SKM-1 treated with dmso at 0.1 percent for 144 hours (cell line): ENCODE measurements at regions not wholly inside any gene's neighbourhood (a gene's known extent, or its start where the extent isn't known, plus 50 kb on each side); places are given as distances from the start of the nearest gene placed in this dataset.

Source experiments
- DNase-seq: peaks from one replicate; lab custom pipeline; 2025; ENCODE audit not compliant: unreplicated experiment; lab: John Stamatoyannopoulos, UW

DNA sequence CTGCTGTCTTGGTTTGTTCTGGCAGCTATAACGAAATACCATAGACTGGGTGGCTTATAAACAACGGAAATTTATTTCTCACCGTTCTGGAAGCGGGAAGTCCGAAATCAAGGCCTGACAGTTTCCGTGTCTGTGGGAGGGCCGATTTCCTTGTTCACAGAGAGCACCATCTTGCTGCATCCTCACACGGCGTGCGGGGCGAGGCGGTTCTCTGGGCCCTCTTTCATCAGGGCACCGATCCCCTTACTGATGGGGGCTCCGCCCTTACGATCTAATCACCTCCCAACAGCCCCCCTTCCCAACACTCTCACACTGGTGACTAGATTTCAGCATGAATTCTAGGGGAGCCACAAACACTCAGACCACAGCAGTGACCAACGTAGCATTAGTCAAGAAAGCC is 578.3 kb upstream of the FAT1 start:
- no peak for DNase-seq

DNA sequence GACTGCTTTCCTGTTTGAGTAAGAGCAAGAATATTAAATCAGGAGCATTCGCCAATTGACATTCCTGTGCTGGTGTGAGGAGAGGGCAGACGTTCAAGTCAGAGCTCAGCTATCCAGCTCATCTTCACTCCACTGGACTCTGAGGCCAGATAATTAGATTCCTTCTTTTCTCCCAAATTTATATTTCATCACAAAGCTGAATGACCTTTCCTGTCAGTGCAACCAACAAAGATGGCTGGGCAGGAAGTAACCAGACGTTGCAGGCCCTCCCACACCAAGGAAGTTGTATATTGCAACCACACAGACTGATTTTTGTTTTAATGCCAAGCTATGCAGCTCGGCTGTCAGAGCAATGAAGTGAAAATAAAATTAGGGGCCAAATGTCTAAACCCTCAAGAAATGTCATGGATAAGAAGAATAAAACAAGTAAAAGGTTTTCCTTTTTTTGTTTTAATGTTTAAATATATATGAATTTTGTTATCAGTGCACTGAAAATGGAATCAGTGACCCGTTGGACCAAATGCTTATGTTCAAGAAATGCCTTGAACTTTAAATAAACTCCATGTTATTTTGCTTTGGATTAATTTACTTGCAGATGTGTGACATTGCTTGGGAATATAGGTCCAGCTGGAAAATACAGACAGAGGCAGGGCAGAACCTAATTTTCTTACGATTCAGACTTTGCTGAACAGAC is 578.9 kb upstream of the FAT1 start:
- DNase-seq: no peak

DNA sequence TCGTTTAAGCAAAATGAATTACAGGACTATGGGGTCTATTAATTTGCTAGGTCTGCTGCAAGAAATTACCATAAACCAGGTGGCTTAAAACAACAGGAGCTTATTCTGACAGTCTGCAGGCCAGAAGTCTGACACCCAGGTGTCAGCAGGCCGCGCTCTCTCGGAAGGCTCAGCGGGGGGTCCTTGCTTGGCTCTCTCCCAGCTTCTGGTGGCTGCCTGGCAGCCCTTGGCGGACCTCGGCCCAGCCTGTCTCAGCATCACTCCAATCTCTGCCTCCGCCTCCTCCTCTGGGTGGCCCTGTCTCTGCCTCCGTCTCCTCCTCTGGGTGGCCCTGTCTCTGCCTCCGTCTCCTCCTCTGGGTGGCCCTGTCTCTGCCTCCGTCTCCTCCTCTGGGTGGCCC is 580.5 kb upstream of the FAT1 start:
- no peak for DNase-seq

DNA sequence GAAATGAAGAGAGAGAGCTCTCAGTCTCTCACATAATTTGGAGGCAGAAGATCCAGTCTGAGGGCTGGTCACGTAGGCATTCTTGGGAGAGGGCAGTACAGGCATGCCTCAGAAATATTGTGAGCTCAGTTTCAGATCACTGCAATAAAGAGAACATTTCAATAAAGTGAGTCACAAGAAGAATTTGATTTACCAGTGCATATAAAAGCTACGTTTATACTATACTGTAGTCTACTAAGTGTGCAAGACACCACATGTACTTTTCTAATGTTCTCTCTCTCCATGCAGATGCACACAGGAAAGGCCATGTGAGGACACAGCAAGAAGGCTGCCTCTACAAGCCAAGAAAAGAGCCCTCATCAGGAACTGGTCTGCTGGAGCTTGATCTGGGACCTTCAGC is 583.5 kb upstream of the FAT1 start:
- DNase-seq: no peak

DNA sequence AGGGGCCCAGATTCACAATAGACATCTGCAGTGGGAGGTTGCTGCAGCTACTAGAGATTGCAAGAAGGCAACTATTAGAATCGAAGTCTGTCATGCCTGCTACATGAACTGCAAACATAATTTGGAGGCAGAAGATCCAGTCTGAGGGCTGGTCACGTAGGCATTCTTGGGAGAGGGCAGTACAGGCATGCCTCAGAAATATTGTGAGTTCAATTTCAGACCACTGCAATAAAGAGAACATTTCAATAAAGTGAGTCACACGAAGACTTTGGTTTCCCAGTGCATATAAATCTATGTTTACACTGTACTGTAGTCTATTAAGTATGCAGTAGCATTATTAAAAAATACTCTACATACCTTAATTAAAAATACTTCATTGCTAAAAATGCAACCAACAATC is 585.8 kb upstream of the FAT1 start:
- no peak for DNase-seq

DNA sequence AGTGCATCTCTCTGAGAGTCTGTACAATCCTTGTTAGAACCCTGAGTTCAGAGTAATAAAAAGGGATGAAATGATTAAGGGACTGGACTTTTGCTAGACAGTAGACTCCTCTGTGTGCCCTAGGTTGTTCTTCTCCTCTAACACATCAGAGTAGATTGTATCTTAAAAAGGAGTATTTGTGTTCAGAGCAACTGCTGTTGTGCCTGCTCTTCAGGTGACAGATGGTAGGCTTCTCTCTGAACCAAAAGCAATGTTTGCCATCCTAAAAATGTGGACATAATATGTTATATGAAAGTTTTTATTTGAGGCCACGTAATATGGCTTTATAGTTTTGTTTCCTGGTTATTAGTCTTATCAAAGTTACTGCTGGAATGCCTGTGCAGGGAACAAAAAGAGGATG is 588.6 kb upstream of the FAT1 start:
- DNase-seq: no peak

DNA sequence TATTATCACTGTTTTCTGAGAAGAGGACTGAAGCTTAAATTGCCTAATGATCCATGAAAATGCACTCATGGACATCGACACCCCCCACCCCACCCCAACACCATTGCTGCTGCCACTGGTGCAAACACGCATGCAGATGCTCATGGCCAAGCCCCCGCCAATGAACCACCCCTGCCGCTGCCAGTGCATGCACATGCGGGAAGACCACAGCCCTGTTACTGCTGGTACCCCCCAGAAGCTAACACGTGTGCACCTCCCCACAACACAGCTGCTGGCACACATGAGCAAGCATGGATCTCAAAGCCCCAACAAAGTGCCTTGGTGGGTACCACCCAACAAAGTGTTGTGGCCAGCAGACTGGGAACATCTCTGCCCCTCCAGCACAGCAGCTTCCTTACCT is 594.1 kb upstream of the FAT1 start:
- DNase-seq: no peak

DNA sequence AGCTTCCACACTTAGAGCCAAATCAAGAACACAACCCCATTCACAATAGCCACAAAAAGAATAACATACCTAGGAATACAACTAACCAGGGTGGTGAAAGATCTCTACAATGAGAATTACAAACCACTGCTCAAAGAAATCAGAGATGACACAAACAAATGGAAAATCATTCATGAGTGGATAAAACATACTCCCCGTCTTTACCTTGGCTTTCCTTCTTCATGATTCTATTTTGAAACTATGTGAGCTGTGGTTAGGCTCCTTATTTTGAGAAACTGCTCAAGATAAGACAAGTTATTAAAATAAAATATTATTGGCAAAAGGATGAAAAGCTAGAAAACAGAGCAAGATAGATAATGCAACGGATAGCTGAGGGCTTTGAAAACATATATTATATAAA is 598.1 kb upstream of the FAT1 start:
- DNase-seq: no peak

DNA sequence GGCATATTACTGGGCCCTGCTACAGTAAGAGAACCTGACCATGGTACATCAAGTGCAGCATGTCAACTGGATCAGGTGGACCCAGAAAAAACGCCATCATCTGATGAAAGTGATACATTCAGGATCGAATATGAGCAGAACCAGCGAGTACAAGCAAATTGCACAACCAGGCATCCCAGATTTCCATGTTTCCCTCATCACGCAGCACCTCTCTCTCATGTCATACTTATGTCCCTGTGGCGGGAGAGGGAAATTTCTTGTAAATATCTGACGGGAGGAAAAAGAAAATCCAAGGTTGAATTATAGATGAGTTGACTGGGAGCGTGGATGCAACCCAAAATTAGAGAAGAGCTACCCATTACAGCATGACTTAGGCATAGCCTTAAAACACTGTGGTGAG is 608.5 kb upstream of the FAT1 start:
- no peak for DNase-seq

DNA sequence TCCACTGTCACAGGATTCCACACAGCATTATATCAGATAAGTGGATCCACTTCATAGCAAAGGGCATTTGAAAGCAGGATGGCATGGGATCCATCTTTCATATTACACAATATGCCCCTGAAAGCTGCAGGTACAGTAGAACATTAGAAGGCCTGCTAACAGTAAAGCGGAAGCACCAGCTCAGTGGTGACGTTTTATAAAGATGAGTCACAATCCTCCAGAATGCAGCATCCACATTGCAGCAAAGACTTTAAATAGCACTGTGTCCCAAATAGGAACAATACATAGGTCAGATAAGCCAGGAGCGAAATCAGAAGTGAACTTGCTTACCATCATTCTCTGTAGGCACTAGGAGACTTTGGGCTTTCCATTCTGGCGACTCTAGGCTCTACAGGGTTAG is 609.5 kb upstream of the FAT1 start:
- no peak for DNase-seq

DNA sequence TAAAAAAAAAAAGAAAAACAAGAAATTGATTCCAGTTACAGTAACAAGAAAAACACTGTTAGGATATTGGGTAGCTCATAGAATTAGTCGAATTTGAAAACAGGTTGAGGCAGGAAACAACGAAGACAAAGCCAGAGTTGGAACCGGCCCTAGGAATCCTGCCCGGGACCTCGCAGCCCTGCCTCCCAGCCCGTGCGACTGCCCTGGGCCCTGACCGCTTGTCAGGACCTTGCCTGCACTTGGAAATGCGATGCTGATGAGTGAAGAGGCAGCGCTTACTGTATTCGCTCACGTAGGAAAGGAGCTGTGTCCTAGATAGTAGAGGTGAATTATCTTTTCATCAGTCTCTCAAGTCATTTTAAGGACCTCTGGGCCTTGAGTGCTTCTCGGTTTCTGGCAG is 611.7 kb upstream of the FAT1 start:
- no peak for DNase-seq

DNA sequence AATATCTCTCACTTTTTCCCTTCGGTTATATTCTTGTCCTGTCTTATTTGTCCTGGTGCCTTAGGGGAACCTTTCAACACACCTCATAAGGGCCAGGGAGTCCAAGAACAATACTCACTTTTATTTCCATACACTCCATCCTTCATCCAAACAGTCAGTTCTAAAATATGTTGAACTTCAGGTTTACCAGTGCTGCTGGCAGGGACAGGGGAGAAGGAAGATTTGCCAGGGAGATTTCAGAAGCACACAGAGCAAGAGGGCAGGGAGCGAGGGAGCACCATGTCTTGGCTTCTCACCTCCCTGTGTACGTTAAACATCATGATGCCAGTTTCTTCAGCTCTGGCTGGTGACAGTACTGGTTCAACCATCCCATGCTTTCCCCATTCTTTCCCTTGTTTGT is 631.1 kb upstream of the FAT1 start:
- no peak for DNase-seq

DNA sequence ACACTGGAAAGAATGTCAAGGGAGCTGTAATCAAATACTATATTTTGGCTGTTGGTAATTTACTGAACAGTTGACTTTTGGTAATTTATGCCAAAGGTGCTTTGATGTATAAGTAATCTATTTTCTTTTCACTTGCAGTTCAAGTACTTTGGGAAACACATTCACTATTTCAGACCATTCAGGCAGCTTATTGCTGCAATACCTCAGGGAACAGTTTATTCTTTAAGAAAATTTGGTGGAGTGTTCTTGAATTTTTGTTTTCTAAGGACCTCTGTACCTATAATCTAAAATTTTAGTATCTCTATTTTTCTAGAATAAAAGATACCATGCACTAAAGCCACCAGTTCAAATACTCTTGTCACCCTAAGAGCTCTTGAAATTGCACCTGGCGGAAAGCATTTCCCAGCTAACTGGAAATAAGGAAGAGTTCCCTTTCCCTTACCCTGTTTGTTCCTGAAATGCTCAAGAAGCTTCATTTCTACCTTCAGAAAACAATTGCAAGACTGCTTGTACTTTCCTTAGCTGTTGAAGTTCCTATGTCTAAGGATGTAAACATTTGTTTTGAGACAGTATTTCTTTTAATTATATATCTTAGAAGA is 633.5 kb upstream of the FAT1 start:
- DNase-seq: no peak

DNA sequence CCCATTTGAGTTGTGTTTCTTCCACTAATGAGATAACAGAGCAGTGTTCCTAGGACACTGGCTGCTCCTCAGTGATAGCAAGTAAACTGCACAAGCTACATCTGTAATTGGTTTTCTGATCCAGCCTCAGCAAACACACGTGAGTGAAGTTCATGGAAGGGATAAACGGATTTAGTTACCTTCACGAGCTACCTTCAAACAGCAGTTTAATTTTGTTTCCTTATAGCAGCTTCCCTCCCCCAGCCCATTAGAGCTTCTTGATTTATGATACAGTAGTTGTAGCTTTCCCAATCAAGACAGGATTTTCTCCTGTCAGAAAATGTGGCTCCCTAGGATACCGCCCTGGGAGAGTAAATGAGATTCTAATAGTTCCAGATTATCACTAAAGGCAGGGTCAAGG is 634.2 kb upstream of the FAT1 start:
- no peak for DNase-seq

DNA sequence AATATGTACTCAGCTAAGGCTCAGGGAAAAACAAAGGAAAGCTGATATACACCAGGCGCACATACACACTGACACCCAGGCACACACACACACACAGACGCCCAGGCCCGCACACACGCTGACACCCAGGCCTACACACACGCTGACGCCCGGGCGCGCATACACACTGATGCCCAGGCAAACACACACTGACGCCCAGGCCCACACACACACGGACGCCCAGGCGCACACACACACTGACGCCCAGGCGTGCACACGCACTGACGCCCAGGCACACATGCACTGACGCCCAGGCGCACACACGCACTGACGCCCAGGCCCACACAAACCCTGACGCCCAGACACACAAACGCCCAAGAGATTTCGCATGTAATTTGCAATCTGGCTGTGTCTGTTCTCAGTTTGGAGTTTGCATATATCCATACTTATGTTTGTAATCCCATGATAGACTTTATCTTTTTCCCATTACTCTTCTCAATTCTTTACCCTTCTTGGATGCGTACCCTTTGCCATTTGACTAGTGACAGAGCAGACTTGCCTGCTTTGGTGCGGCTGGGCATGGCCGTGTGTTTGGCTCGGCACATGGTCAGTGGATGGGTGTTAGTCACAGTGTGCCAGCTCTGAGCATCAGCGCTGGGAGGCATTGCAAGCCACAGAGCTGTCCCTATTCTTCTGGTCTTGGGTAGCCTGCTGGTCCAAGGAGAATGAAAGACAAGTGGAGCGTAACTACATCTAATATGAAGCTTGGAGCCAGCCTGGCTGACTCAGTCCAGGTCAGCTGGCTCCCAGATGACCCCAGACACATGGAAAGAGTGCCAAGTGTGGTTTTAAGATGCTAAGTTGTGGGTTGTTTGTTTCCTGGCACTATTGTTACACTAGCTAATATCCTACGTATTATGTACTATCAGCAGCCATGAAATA is 632.4 kb upstream of the ZFP42 start:
- DNase-seq: no peak

DNA sequence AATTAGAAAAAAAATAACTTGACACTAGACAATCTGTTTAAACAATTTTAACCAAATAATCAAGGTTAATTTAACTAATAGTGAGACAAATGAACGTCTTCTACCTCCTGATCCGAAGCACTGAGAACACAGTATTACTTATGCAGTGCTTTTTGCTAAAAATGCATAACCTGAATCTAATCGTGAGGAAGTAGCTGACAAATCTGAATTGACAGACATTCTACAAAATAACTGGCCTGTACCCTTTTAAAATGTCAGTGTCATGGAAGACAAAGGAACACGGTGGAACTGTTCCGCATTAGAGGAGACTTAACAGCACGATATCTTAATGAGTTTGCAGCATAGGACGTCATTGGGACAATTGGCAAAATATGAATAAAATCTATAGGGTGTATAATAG is 631.2 kb upstream of the ZFP42 start:
- DNase-seq: no peak

DNA sequence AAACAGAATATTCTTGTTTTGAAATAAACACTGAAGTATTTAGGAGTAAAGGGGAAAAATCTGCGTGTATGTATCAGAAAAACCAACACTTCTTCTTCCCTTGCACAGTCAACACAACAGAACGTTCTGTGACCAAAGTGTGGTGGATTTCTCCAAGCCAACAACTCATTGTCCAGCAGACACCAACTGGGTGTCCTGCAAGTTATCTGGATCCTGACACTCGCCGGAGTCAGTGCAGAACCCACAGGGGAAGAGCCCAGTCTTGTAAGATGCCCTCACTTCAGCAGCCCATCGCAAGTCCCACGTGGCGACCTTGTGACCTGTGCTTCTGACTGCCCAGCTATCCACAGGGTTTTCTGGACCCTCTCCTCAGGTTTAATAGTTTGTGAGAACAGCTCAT is 630.7 kb upstream of the ZFP42 start:
- no peak for DNase-seq

DNA sequence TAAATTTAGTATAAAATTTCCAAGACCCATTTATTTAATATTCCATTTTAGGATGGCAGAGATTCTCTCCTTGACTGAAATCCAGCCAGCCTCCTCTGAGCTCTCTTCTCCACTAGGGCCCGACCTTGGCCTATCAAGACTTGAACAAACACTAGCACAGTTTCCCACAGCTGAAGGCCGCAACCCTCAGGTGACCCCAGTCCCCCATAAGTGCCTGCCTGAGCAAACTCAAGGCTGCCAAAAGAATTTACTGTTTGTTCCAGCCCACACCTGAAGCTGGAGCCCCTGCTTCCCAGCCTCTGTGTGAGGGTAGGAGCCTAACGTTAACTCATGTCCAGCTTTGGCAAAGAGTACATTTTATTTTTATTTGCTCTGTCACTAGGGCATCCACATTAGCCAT is 629.0 kb upstream of the ZFP42 start:
- no peak for DNase-seq

DNA sequence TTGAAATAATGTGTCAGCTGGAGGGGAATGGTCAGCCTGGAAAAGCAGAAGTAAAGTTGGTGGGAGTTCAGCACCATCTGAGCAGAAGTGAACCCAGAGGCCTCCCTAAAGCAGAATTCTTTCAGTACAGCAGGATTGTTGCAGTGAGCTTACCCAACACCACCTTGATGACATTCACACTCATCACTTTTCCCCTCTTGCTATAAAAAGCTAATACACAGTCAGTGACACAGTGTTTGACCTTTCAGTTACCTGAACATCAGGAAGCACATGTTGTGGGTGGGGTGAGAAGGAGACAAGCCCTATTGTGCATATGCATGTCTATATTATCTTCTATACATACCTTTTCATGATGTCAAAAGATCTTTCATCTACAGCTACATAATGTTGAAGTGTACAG is 624.7 kb upstream of the ZFP42 start:
- DNase-seq: peak; percentile 75

DNA sequence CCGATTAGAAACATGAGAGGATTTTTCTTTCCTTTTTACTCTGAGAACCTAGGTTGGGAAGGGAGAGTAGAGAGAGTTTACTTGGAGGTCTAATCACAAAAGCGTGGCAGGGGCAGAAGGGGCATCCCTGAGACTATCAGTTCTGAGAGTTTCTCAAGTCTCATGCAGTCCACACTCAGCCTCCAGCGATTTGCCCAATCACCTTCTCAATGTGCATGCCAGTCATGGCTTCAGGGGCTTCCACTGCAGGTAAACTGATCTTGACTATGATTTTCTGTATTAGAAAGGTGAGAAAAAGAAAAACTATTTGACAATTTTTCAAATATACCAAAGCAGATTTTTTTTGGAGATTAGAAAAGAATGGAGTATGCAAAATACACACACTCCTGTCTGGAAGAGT is 617.1 kb upstream of the ZFP42 start:
- no peak for DNase-seq

DNA sequence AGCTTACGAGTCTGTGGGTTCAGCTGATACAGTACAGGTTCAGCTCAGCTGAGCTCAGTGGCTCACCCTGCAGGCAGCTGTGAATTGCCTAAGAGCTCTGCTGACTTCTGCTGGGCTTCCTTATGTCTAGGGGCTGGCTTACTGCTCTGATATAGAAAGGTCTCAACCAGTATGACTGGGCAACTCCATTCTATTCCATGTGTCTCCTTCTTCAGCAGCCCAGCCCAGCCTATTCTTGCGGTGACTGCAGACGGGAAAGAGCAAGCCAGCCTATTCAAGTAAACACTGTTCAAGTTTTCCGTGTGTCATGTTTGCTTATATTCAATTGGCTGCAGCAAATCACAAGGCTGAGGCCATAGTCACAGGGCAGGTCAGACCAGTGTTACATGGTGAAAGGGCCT is 615.4 kb upstream of the ZFP42 start:
- DNase-seq: peak; percentile 45

DNA sequence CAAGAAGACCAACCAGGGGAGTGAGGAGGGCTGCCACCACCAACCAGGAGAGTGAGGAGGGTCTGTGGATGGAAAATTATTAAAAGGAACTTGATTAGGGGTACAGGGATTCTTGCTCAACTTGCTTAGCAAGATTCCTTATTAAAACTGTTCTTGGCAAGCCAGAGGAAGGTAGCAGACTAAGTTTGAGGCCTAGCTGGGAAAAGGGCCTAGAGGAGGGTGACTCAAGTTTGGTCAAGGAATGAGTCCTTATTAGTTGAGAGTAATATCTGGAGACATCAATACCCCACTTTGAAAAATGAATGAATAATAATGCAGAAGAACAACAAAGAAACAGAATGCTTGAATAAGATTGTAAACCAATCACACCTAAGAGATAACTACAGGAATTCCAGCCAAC is 612.4 kb upstream of the ZFP42 start:
- no peak for DNase-seq
